H54 (cell line): ENCODE measurements at regions not wholly inside any gene's neighbourhood (a gene's known extent, or its start where the extent isn't known, plus 50 kb on each side); places are given as distances from the start of the nearest gene placed in this dataset.

ENCODE experiments used
- DNase-seq: peaks from one replicate; pipeline ENCODE4 v3.0.0; 2011; ENCODE audit warnings: low spot score, mixed read lengths; ENCODE audit not compliant: insufficient read length
- FAIRE-seq: peaks from 3 replicates; lab custom pipeline; 2011; peaks lifted over from hg19 to GRCh38; lab: Jason Lieb, UNC
- POLR2A ChIP-seq: IDR thresholded peaks from 2 replicates; pipeline ENCODE4 v1.6.1; 2011; ENCODE audit warnings: low read depth, mild to moderate bottlenecking, low read length

DNA sequence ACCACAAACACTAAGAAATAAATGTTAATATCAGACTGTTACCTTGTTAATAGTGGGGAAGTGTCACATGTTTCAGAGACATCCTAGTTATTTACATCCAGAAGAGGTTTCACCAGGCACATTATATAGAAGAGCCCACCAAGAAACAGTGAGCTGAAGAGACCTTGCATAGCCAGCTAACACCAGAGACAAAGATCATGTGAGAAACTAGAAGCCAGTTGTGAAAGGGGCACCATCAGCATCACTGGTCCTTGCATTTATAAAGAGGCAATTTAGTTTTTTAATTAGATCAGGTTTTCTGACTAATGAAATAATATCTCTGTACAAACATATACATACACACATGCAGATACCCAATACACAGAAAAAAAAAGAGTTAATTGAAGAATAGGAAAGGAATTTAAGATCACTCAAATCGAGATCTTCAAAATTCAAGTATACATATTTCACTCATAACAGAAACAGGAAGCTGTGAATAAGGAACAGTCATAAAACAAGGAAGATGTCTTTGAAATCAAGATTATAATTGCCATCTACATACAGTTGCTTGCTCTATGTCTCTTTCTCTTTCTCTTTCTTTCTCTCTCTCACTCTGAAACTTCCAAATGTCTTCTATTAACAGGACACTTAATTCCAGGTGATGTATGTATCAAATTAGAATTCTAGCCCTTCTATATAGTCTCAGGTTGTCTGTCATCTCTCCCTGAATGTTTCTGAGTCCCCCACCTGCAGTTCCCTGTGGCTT, 348.7 kb downstream of the ETS1 start:
- FAIRE-seq = no peak
- DNase-seq = no peak
- no peak for TF ChIP-seq POLR2A

DNA sequence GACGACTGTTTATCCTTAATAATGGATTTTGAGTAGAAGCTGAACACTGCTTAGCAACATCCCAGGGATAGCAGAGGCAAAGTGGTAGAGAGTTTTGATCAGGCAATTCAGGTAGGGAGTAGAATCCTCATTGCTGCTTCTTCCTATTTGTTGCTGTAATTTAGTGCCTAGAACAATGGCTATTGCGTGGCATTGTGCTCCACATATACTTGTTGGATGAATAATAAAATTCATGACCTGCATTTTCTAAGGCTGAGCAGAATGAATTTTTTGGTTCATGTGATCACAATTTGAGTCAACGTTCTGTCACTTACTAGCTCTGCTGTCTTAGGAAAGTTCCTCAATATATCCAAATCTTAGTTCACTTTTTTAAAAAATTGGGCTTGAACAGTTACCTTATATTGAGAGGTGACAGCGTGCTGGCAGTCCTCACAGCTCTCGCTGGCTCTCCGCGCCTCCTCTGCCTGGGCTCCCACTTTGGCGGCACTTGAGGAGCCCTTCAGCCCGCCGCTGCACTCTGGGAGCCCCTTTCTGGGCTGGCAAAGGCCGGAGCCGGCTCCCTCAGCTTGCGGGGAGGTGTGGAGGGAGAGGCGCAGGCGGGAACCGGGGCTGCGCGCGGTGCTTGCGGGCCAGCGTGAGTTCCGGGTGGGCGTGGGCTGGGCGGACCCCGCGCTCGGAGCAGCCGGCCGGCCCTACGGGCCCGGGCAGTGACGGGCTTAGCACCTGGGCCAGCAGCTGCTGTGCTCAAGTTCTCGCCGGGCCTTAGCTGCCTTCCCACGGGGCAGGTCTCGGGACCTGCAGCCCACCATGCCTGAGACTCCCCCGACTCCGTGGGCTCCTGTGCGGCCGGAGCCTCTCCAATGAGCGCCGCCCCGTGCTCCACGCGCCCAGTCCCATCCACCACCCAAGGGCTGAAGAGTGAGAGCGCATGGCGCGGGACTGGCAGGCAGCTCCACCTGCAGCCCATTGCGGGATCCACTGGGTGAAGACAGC, 350.6 kb downstream of the ETS1 start:
- no peak for TF ChIP-seq POLR2A
- FAIRE-seq (no peak), DNase-seq (no peak)

DNA sequence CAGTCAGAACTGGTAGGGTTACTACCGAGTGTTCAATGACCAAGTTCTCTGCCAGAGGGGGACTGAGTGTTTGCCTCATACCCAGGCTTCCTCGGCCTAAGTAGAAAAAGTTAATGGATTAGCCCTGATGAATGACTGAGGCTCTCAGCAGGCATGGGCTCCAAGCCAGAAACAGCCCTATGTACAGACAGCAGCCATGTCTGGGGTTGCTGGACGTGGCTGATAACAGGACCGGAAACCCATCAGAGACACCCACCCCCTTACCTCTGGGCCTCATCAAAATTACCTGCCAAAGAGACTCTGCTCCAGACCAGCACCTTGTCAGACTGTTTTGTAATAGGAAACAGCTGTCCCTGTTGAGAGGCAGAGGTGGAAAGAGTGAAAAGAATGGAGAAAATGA, 351.4 kb downstream of the ETS1 start:
- DNase-seq = no peak

DNA sequence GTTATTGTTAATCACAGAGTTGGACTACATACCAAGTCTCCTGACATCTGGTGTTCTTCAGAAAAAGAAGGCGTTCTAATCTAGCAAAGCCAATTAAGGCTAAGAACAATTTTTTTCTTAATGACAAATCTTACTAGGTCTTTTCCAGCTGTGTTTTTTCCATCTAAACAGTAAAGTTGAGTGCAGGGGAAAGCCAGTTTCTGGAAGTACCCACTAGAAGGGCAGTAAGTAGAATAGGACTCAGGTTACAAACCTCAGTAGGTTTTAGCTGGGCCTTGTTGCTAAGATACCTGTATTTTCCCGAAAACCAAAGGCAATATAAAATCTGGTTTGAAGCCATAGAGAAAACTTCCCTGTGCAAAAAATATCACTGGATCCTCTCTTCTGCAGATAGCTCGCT, 351.9 kb downstream of the ETS1 start:
- DNase-seq (no peak), FAIRE-seq (no peak)
- no peak for TF ChIP-seq POLR2A

More for the DNA sequence above, 351.4 kb downstream of the ETS1 start:
- no peak for FAIRE-seq
- no peak for TF ChIP-seq POLR2A

DNA sequence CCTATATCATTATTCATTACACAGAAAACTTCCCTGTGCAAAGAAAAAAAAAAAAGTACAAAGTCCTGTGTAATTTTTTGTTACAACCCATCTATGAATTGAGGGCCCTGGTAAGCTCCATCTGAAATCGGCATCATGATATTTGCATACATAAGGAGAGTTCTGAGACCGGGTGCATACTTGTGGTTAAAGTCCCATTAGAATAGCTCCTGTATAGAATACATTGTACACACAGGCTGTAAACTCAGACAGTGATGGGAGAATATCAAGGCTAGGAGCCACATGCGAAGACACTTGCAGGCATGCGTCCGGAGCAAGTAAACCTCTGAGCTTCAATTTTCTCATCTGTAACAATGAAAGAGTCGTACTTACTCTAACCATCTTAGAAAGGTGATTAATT, 353.2 kb downstream of the ETS1 start:
- FAIRE-seq (no peak), DNase-seq (no peak)
- TF ChIP-seq POLR2A = no peak

DNA sequence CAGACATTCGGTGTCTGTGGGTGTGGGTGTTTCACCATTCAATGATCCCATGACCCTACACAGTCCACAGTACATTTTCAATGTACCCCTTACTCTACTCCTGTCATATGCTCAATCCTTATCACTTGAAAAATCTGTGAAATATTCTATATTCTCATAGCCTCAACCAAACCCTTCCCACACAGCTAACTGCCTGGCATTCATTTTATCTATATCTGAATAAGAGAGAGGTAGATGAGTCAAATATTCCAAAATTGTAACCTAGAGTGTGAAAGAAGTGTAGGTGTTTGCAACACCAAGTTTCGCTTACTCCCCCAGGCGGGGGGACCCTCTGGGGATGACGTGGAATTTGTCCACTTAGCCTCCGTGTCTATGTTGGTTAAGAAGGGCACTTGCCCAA, 354.8 kb downstream of the ETS1 start:
- TF ChIP-seq POLR2A = no peak
- DNase-seq = no peak
- FAIRE-seq = no peak

DNA sequence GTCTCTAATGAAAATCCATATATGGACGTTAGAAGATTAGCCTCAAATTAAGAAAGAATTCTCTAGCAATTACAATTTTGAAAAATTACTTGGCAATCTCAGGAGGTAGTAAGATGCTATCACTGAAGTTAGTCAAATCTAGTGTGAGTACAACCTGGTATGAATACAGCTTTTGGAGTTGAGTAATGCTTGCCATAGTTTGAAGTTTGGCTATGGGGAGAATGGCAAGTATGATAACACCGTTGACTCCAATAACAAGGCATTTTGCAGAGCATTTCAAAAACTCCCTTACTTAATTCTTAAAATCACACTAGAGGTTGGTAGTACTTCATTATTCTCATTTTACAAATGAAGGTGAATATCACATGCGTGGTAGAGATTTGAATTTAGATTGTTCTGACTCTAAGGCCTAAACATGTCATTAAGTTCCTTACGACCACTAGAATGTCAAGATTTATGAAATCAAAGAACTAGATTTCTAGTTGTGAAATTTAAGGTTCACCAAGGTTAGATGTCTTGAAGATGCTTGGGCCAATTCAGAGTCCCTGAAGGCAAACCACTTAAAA, 355.4 kb downstream of the ETS1 start:
- no peak for TF ChIP-seq POLR2A
- DNase-seq (no peak), FAIRE-seq (no peak)

DNA sequence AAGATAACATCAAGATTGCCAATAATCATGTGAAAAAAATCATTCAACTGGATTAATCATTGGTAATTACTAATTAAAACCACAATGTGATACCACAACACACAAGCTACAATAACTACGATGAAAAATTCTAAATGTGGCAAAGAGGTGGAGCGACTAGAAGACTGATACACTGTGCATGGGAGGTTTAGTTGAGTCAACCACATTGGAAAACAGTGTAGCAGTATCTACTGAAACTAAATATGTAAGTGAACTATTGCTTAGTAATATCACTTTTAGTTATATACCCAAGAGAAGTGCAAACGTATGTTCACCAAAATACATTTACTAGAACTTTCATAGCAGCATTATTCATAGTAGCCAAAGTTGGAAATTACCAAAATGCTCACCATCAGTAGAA, 359.9 kb downstream of the ETS1 start:
- DNase-seq (no peak), FAIRE-seq (no peak)
- TF ChIP-seq POLR2A = no peak

DNA sequence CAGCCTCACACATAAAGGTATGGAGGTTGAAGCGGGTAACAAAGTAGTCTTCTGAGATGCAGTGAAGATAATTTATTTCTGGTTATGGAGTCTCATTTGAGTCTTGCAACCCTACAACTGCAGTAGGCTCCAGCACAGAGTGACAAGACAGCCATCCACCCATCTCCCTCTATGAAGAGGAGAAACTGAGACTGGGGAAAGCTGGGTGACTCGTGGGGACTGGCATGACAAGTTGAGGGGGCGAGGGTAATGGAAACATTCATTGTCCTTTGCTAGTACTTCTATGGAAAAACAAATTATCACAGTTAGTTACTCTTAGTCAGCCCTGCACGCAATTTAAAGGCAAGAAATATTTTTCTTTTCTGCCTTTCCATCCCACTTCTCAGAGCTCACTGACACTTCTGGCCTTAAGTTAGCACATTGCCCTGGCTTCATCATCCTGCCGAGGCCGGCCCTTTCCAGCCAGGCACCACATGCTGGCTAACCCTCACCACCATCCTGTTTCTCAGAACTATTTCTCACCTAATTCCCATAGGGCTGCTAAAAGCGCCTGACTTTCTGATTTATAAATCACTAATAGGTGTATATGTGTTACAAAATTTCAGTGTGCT, 361.1 kb downstream of the ETS1 start:
- DNase-seq = no peak
- no peak for FAIRE-seq
- TF ChIP-seq POLR2A = no peak

DNA sequence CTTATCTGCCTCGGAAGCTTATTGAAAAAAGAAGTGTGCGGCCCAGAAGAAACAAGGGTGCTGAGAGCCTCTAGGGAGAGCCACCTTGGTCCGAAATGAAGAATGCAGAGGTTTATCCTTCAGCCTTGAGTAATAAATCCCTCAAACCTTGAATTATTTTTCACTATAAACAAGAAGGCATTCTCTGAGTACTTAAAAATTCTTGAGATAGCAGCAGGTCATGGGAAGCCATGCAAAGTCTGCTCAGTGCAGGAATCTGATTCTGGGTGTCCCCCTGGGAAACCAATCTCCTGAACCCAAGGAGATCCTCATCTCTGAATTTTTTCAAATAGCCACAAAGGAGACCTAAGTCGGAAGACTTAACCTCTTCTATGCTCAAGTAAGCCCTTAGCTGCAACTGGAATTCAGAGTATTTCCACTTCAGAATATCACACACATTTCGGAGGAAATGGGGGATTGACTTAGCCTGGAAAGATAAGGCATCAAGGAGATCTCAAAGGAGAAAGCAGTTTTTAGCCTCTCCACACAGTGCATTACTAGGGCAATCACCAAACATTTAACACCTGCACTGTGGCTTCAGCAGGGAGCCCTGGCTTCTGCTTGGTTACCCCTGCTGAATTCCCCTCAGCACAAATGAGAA, 365.0 kb downstream of the ETS1 start:
- DNase-seq (no peak), FAIRE-seq (no peak)
- TF ChIP-seq POLR2A = no peak

DNA sequence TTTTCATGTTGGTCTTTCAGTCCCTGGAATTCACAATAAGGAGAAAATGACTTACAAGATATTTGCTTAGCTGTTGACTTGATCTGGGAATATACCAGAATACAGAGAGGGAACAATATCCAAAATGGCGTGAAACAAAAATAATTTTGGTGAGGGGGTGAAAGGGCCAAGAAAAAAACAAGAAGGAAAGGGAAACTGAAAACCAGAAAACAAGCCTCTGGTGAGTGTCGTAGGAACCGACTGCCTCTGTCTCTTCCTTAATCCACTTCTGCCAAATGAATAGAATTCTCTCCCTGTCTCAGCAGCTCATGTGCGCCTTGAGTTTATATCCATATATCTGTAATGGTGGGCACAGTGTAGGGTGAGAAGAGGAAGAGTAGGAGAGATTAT, 367.6 kb downstream of the ETS1 start:
- DNase-seq = no peak
- FAIRE-seq = no peak
- no peak for TF ChIP-seq POLR2A

DNA sequence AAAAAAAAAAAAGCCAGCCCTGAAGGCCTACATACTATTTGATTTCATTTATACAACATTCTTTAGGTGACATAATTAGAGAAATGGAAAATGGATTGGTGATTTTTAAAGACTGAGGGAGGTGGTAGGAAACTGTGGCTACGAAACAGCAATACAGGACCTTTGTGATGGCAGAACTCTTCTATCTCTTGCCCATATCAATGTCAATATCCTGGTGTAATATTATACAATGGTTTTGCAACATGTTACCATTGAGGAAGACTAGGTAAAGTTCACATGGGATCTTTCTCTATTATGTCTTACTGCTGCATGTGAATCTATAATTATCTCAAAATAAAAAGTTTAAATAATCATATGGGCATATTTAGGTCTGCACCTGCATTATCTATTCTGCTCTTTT, 371.2 kb downstream of the ETS1 start:
- TF ChIP-seq POLR2A = no peak
- DNase-seq = no peak
- FAIRE-seq = no peak

DNA sequence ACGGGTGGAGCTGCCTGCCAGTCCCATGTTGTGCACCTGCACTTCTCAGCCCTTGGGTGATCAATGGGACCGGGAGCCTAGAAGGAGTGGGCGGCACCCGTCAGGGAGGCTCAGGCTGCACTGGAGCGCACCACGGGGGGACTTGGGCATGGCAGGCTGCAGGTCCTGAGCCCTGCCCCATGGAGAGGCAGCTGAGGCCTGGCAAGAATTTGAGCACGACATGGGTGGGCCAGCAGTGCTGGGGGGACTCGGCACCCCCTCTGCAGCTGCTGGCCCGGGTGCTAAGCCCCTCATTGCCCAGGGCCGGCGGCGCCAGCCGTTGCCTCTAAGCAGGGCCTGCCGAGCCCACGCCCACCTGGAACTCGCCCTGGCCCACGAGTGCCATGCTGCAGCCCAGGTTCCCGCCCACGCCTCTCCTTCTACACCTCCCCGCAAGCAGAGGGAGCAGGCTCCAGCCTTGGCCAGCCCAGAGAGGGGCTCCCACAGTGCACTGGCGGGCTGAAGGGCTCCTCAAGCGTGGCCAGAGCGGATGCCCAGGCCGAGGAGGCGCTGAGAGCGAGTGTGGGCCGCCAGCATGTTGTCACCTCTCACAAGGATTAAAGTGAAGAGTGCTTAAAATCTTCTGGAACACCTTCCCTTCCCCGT, 372.0 kb downstream of the ETS1 start:
- FAIRE-seq = no peak

More for the DNA sequence above, 372.0 kb downstream of the ETS1 start:
- TF ChIP-seq POLR2A = no peak
- no peak for DNase-seq
